CD4-positive, alpha-beta memory T cell (primary cell): ENCODE measurements at regions not wholly inside any gene's neighbourhood (a gene's known extent, or its start where the extent isn't known, plus 50 kb on each side); places are given as distances from the start of the nearest gene placed in this dataset.

ENCODE experiments used
- CTCF ChIA-PET: fragments of 350-600 bp; sonication (Branson Sonifier 250); formaldehyde crosslinking; loops from one replicate; lab custom pipeline; 2021; ENCODE audit warnings: inconsistent platforms; ENCODE audit not compliant: partially characterized antibody; lab: Charles Lee
- POLR2A ChIA-PET: fragments of 350-600 bp; sonication (Branson Sonifier 250); formaldehyde crosslinking; loops from one replicate; lab custom pipeline; 2021; ENCODE audit not compliant: partially characterized antibody; lab: Charles Lee
- DNase-seq, 5 donors: peaks; one replicate each; pipeline versions ENCODE4 v3.0.0 to v3.0.0-alpha.2; 2020 to 2022; ENCODE audit warnings: mixed read lengths in 1 of 5
- H3K27ac ChIP-seq: one replicate; pipeline ENCODE4 v1.7.0; 2013; ENCODE audit warnings: low read depth, low read length
- H3K27me3 ChIP-seq: 2 replicates; pipeline ENCODE4 v1.7.0; 2013; ENCODE audit warnings: mild to moderate bottlenecking, low read length, moderate library complexity; ENCODE audit not compliant: insufficient read depth
- H3K36me3 ChIP-seq: 2 replicates; pipeline ENCODE4 v1.7.0; 2013; ENCODE audit warnings: mild to moderate bottlenecking, low read length, moderate library complexity; ENCODE audit not compliant: insufficient read depth
- H3K4me1 ChIP-seq: 2 replicates; pipeline ENCODE4 v1.7.0; 2013; ENCODE audit warnings: mild to moderate bottlenecking, low read length, moderate library complexity; ENCODE audit not compliant: insufficient read depth
- H3K4me3 ChIP-seq, 2 donors: one replicate each; pipeline ENCODE4 v1.7.0; 2013; ENCODE audit warnings: low read length in 2 of 2, mild to moderate bottlenecking in 1 of 2
- H3K9me3 ChIP-seq, 2 donors: one replicate each; pipeline ENCODE4 v1.7.0; 2013; ENCODE audit warnings: low read length in 2 of 2, control low read depth in 1 of 2; ENCODE audit not compliant: control insufficient read depth in 1 of 2
- H3K27ac Mint-ChIP-seq, 7 donors: one replicate each; pipeline ENCODE4 v1.8.0; 2020 to 2021; ENCODE audit warnings: mixed read lengths in 7 of 7, mild to moderate bottlenecking in 6 of 7, inconsistent platforms in 3 of 7, moderate library complexity in 3 of 7
- H3K27me3 Mint-ChIP-seq, 2 donors: one replicate each; pipeline ENCODE4 v1.8.0; 2020 to 2021; ENCODE audit warnings: mixed read lengths in 2 of 2
- H3K36me3 Mint-ChIP-seq, 2 donors: one replicate each; pipeline ENCODE4 v1.8.0; 2020 to 2021; ENCODE audit warnings: mixed read lengths in 2 of 2, inconsistent platforms in 1 of 2, mild to moderate bottlenecking in 1 of 2
- H3K4me1 Mint-ChIP-seq, 4 donors: one replicate each; pipeline ENCODE4 v1.8.0; 2020 to 2021; ENCODE audit warnings: mixed read lengths in 4 of 4, mild to moderate bottlenecking in 1 of 4
- H3K4me3 Mint-ChIP-seq, 8 donors: one replicate each; pipeline ENCODE4 v1.8.0; 2020 to 2021; ENCODE audit warnings: mixed read lengths in 8 of 8, mild to moderate bottlenecking in 7 of 8, moderate library complexity in 6 of 8, inconsistent platforms in 3 of 8
- H3K9me3 Mint-ChIP-seq, 8 donors: one replicate each; pipeline ENCODE4 v1.8.0; 2020 to 2021; ENCODE audit warnings: mixed read lengths in 8 of 8, mild to moderate bottlenecking in 5 of 8, inconsistent platforms in 3 of 8, moderate library complexity in 1 of 8
- intact Hi-C: fragments of 100-400 bp; cut with micrococcal nuclease; formaldehyde crosslinking; loops from one replicate; pipeline ENCODE4 v1.15.1; 2023

DNA sequence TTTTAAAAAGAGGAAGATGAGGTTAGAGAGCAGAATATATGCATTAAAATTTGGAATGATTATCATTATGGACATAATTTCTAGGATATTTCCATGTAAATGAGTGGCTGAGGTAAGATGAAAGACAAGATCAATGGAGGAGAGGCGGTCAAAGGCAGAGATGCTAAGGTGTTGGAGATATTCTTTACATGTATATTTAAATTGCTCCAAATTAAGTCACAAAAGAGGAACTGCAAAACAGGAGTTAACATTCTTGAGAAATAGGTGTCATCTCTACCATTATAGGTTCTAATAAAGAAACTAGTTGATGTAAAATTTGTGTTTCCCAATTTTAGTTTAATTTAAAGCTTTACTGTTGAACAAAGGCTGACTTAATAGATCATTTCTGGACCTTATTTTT, 268.5 kb upstream of the PPFIA2 start:
- H3K27me3 ChIP-seq: no peaks in the 10 kb centered on the region
- intact Hi-C loops: no loop called here
- Mint-ChIP-seq H3K36me3 (no peaks in the 10 kb centered on the region), H3K4me3 (peak overlapping the region in 2 of 8 donors; percentile 24 to 31), H3K27ac (no peak overlapping the region), H3K27me3 (peaks cover 0 to 4% of the 10 kb centered on the region in 2 donors), H3K4me1 (peaks cover 0 to 1% (median 0%) of the 10 kb centered on the region in 4 donors), H3K9me3 (peaks cover 0 to 4% (median 0%) of the 10 kb centered on the region in 8 donors)
- ChIA-PET CTCF (no interaction called here), POLR2A (no interaction called here)
- no peaks in the 10 kb centered on the region for H3K4me1 ChIP-seq
- no peak overlapping the region for H3K27ac ChIP-seq
- H3K36me3 ChIP-seq: no peaks in the 10 kb centered on the region
- DNase-seq: no peak
- no peak overlapping the region for H3K4me3 ChIP-seq
- no peaks in the 10 kb centered on the region for H3K9me3 ChIP-seq

GRCh38 chr12:82025462-82025861, 266.3 kb upstream of the PPFIA2 start:
- Mint-ChIP-seq H3K27me3 (peaks cover 0 to 4% of the 10 kb centered on the region in 2 donors), H3K9me3 (peaks cover 0 to 4% (median 0%) of the 10 kb centered on the region in 8 donors), H3K4me1 (peaks cover 0 to 1% (median 0%) of the 10 kb centered on the region in 4 donors), H3K4me3 (no peak overlapping the region), H3K27ac (no peak overlapping the region), H3K36me3 (no peaks in the 10 kb centered on the region)
- Histone ChIP-seq H3K9me3 (no peaks in the 10 kb centered on the region), H3K4me3 (no peak overlapping the region), H3K36me3 (no peaks in the 10 kb centered on the region), H3K27ac (no peak overlapping the region), H3K4me1 (no peaks in the 10 kb centered on the region), H3K27me3 (no peaks in the 10 kb centered on the region)
- no peak for DNase-seq
- CTCF ChIA-PET: no interaction called here
- POLR2A ChIA-PET: no interaction called here
- intact Hi-C loops: no loop called here

DNA sequence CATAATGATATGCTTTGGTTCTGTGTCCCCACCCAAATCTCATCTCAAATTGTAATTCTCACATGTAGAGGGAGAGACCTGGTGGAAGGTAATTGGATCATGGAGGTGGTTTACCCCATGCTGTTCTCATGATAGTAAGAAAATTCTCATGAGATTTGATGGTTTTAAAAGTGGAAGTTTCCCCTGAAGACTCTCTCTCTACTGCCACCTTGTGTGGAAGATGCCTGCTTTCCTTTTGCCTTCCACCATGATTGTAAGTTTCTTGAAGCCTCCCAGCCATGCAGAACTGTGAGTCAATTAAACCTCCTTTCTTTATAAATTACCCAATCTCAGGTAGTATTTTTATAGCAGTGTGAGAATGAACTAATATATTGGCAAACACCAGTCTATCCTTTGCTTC, 260.4 kb upstream of the PPFIA2 start:
- Mint-ChIP-seq H3K36me3 (no peaks in the 10 kb centered on the region), H3K4me3 (no peak overlapping the region), H3K27ac (no peak overlapping the region), H3K27me3 (no peaks in the 10 kb centered on the region), H3K9me3 (peaks cover 0 to 13% (median 5%) of the 10 kb centered on the region in 8 donors), H3K4me1 (no peaks in the 10 kb centered on the region)
- DNase-seq: peak in 1 of 5 donors; percentile 10
- CTCF ChIA-PET: no interaction called here
- Histone ChIP-seq H3K4me3 (no peak overlapping the region), H3K36me3 (no peaks in the 10 kb centered on the region), H3K27ac (no peak overlapping the region), H3K27me3 (no peaks in the 10 kb centered on the region), H3K9me3 (no peaks in the 10 kb centered on the region), H3K4me1 (no peaks in the 10 kb centered on the region)
- POLR2A ChIA-PET: no interaction called here
- intact Hi-C loops: no loop called here

DNA sequence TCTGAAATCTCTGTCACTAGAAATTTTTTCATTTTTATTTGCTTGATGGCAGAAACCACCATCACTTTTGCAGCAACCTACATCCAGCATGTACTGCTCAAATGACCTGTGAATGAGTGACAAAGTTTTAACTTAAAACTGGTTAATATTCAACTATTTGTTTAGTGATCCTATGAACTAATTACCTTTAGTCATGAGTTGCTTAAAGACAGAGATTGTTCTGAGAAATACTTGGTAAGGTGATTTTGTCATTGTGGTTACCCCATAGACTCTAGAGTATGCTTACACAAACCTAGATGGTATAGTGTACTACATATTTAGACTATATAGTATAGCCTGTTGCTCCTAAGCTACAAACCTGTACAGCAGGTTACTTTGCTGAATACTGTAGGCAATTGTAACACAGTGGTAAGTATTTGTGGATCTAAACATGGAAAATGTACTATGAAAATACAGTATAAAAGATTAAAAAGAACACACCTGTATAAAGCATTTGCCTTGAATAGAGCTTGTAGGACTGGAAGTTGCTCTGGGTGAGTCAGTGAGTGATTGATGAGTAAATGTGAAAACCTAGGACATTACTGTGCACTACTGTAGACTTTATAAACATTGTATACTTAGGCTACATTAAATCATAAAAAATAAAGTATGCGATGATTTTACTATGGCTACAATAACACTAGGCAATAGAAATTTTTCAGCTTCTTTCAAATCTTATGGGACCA, 256.6 kb upstream of the PPFIA2 start:
- ChIA-PET CTCF (no interaction called here), POLR2A (no interaction called here)
- Mint-ChIP-seq H3K36me3 (no peaks in the 10 kb centered on the region), H3K9me3 (peaks cover 0 to 13% (median 5%) of the 10 kb centered on the region in 8 donors), H3K27me3 (no peaks in the 10 kb centered on the region), H3K4me3 (no peak overlapping the region), H3K27ac (no peak overlapping the region), H3K4me1 (peaks cover 0 to 1% (median 0%) of the 10 kb centered on the region in 4 donors)
- Histone ChIP-seq H3K27ac (no peak overlapping the region), H3K27me3 (no peaks in the 10 kb centered on the region), H3K4me1 (no peaks in the 10 kb centered on the region), H3K4me3 (no peak overlapping the region), H3K36me3 (no peaks in the 10 kb centered on the region), H3K9me3 (no peaks in the 10 kb centered on the region)
- intact Hi-C loops: no loop called here
- no peak for DNase-seq

- no peak overlapping the region for H3K27ac ChIP-seq
- no peaks in the 10 kb centered on the region for H3K27me3 ChIP-seq
- H3K9me3 ChIP-seq: no peaks in the 10 kb centered on the region
- ChIA-PET CTCF (no interaction called here), POLR2A (no interaction called here)
- no peak overlapping the region for H3K4me3 ChIP-seq
- H3K27me3 Mint-ChIP-seq: no peaks in the 10 kb centered on the region
- no peaks in the 10 kb centered on the region for H3K4me1 ChIP-seq
- no peak for DNase-seq
- no peak overlapping the region for H3K27ac Mint-ChIP-seq
- no peak overlapping the region for H3K4me3 Mint-ChIP-seq
- no peaks in the 10 kb centered on the region for H3K36me3 Mint-ChIP-seq
- H3K4me1 Mint-ChIP-seq: peaks cover 0 to 1% (median 0%) of the 10 kb centered on the region in 4 donors
- H3K36me3 ChIP-seq: no peaks in the 10 kb centered on the region
- H3K9me3 Mint-ChIP-seq: peaks cover 0 to 4% (median 0%) of the 10 kb centered on the region in 8 donors
- intact Hi-C loops: no loop called here
Observed at GRCh38 chr12:82012176-82012575, 253.0 kb upstream of the PPFIA2 start.

DNA sequence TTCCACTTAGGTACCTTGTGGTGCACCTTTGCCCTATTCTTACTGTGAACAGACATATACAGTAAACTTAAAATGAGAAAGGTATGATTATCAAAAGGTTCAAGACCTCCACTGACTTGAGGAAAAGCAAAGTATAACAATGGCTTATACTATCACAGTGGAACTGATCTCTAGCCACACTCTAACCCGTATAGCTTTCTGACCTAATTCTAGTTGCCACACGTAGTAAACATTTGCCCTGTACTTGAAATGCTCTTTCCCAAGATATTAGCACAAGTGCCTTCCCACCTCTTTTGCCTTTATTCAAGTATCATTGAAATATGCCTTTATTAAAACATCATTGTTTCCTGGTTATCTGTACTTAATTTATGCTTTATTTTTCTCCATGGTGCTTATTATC, 250.4 kb upstream of the PPFIA2 start:
- no peaks in the 10 kb centered on the region for H3K36me3 ChIP-seq
- POLR2A ChIA-PET: no interaction called here
- H3K4me3 ChIP-seq: no peak overlapping the region
- no peaks in the 10 kb centered on the region for H3K9me3 Mint-ChIP-seq
- no peak for DNase-seq
- H3K27ac Mint-ChIP-seq: peak overlapping the region in 1 of 7 donors; percentile 59
- no peaks in the 10 kb centered on the region for H3K9me3 ChIP-seq
- no peaks in the 10 kb centered on the region for H3K27me3 ChIP-seq
- H3K27me3 Mint-ChIP-seq: no peaks in the 10 kb centered on the region
- H3K4me1 ChIP-seq: no peaks in the 10 kb centered on the region
- H3K4me3 Mint-ChIP-seq: no peak overlapping the region
- no peaks in the 10 kb centered on the region for H3K36me3 Mint-ChIP-seq
- H3K4me1 Mint-ChIP-seq: peaks cover 0 to 1% (median 0%) of the 10 kb centered on the region in 4 donors
- intact Hi-C loops: no loop called here
- CTCF ChIA-PET: no interaction called here
- no peak overlapping the region for H3K27ac ChIP-seq

DNA sequence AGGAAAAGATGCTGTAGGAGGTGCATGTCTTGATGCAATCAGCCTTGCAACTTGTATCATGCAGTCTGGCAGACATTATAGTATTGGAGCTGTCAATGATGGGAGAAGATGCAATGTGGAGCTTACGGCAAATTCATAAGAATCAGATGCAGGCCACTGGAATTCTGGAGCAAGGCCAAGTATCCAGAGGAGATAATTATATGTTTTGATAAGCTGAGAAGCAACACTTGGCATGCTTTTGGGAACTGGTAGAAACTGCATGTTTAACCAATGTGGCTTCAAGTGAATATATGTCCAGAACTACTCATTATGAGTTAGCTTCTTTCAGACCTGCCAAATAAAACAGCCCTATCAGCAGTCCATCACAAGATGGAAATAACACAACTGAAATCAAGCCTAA, 249.1 kb upstream of the PPFIA2 start:
- no peak for DNase-seq
- Histone ChIP-seq H3K4me1 (no peaks in the 10 kb centered on the region), H3K9me3 (no peaks in the 10 kb centered on the region), H3K36me3 (no peaks in the 10 kb centered on the region), H3K4me3 (no peak overlapping the region), H3K27me3 (no peaks in the 10 kb centered on the region), H3K27ac (no peak overlapping the region)
- H3K36me3 Mint-ChIP-seq: no peaks in the 10 kb centered on the region
- CTCF ChIA-PET: no interaction called here
- H3K27me3 Mint-ChIP-seq: no peaks in the 10 kb centered on the region
- H3K4me3 Mint-ChIP-seq: no peak overlapping the region
- H3K4me1 Mint-ChIP-seq: peaks cover 0 to 1% (median 0%) of the 10 kb centered on the region in 4 donors
- H3K9me3 Mint-ChIP-seq: no peaks in the 10 kb centered on the region
- intact Hi-C loops: no loop called here
- POLR2A ChIA-PET: no interaction called here
- no peak overlapping the region for H3K27ac Mint-ChIP-seq
